B cell (primary cell): ENCODE measurements at regions not wholly inside any gene's neighbourhood (a gene's known extent, or its start where the extent isn't known, plus 50 kb on each side); places are given as distances from the start of the nearest gene placed in this dataset.
"Not testable (repeated sequence)": the region's sequence is repeated elsewhere in the genome, so short reads cannot be mapped to it uniquely, and the experiment has no call there.

Experiments used
- ATAC-seq: fragments of 200-7000 bp; cut with Tn5 transposase; one replicate; pipeline ENCODE4 v1.10.0; 2021; ENCODE audit warnings: low read depth, mild to moderate bottlenecking, moderate number of reproducible peaks, moderate library complexity
- CTCF ChIA-PET: fragments of 350-600 bp; sonication (Branson Sonifier 250); formaldehyde crosslinking; loops from one replicate; lab custom pipeline; 2021; ENCODE audit warnings: antibody characterized with exemption, inconsistent platforms; lab: Charles Lee
- POLR2A ChIA-PET: fragments of 350-600 bp; sonication (Branson Sonifier 250); formaldehyde crosslinking; loops from one replicate; lab custom pipeline; 2021; ENCODE audit warnings: antibody characterized with exemption; lab: Charles Lee
- DNase-seq: peaks from one replicate; pipeline ENCODE4 v3.0.0; 2013
- H2AFZ ChIP-seq: 2 replicates; pipeline ENCODE4 v1.6.1; 2012; ENCODE audit warnings: mild to moderate bottlenecking, low read depth, low read length; ENCODE audit not compliant: insufficient read depth, poor library complexity, severe bottlenecking
- H3K27ac ChIP-seq, 2 donors: 1 replicate in 1 of 2; 2 replicates in 1 of 2; pipeline ENCODE4 v1.5.1; 2012 to 2013; ENCODE audit warnings: low read length in 2 of 2, mild to moderate bottlenecking in 2 of 2, moderate library complexity in 1 of 2
- H3K27me3 ChIP-seq, 4 experiments: fragments of 200-600 bp in 1 of 4; sonication (generic) in 1 of 4; replicated peaks in 1 of 4; 1 replicate in 2 of 4; 2 replicates in 2 of 4; pipeline versions ENCODE4 v1.6.1 to v1.7.0; 2013 to 2016; ENCODE audit warnings: low read length in 3 of 4, mild to moderate bottlenecking in 2 of 4, mixed read lengths in 1 of 4, moderate library complexity in 1 of 4; ENCODE audit not compliant: insufficient read depth in 4 of 4, control insufficient read depth in 3 of 4; ENCODE audit errors: control extremely low read depth in 1 of 4
- H3K36me3 ChIP-seq, 2 experiments: replicated peaks in 1 of 2; 1 replicate in 1 of 2; 2 replicates in 1 of 2; pipeline versions ENCODE4 v1.6.1 to v1.7.1; 2013; ENCODE audit warnings: low read length in 1 of 2; ENCODE audit not compliant: insufficient read depth in 2 of 2, control insufficient read depth in 1 of 2; ENCODE audit errors: control extremely low read depth in 1 of 2, extremely low read depth in 1 of 2
- H3K4me1 ChIP-seq, 2 donors: fragments of 200-600 bp in 1 of 2; sonication (generic) in 1 of 2; 1 replicate in 1 of 2; 2 replicates in 1 of 2; pipeline versions ENCODE4 v1.5.1 to v1.6.1; 2013 to 2017; ENCODE audit warnings: low read length in 2 of 2; ENCODE audit not compliant: control insufficient read depth in 2 of 2, insufficient read depth in 2 of 2
- H3K4me2 ChIP-seq: replicated peaks from 2 replicates; pipeline ENCODE3; 2012; ENCODE audit warnings: mild to moderate bottlenecking, low read depth, low read length; ENCODE audit not compliant: poor library complexity, severe bottlenecking
- H3K4me3 ChIP-seq, 5 experiments: fragments of 200-600 bp in 1 of 5; sonication (generic) in 1 of 5; 1 replicate in 3 of 5; 2 replicates in 2 of 5; pipeline versions ENCODE4 v1.5.1 to v1.7.0; 2011 to 2016; ENCODE audit warnings: low read length in 4 of 5, mild to moderate bottlenecking in 4 of 5, low read depth in 2 of 5, control low read depth in 1 of 5, moderate library complexity in 1 of 5; ENCODE audit not compliant: insufficient read depth in 1 of 5; ENCODE audit errors: control extremely low read depth in 1 of 5, extremely low read depth in 1 of 5
- H3K79me2 ChIP-seq: fragments of 200-600 bp; sonication (generic); one replicate; pipeline ENCODE4 v1.6.0; 2016; ENCODE audit warnings: low read length; ENCODE audit not compliant: control insufficient read depth, insufficient read depth
- H3K9ac ChIP-seq: fragments of 200-600 bp; sonication (generic); 2 replicates; pipeline ENCODE4 v1.6.1; 2017; ENCODE audit warnings: mild to moderate bottlenecking, low read length, moderate library complexity
- H3K9me3 ChIP-seq, 3 donors: one replicate each; pipeline versions ENCODE4 v1.6.1 to v1.7.1; 2013; ENCODE audit warnings: low read length in 2 of 3; ENCODE audit not compliant: control insufficient read depth in 2 of 3, insufficient read depth in 1 of 3; ENCODE audit errors: control extremely low read depth in 1 of 3
- H4K20me1 ChIP-seq: 2 replicates; pipeline ENCODE4 v1.6.0; 2012; ENCODE audit warnings: mild to moderate bottlenecking, low read length; ENCODE audit not compliant: insufficient read depth, control insufficient read depth, poor library complexity, severe bottlenecking
- H3K27ac Mint-ChIP-seq: one replicate; pipeline ENCODE4 v1.8.0; 2021; ENCODE audit warnings: mixed read lengths
- H3K27me3 Mint-ChIP-seq: one replicate; pipeline ENCODE4 v1.8.0; 2021; ENCODE audit warnings: mixed read lengths
- H3K4me1 Mint-ChIP-seq: one replicate; pipeline ENCODE4 v1.8.0; 2021; ENCODE audit warnings: mixed read lengths
- H3K4me3 Mint-ChIP-seq: one replicate; pipeline ENCODE4 v1.8.0; 2021; ENCODE audit warnings: mixed read lengths
- H3K9me3 Mint-ChIP-seq: one replicate; pipeline ENCODE4 v1.8.0; 2022; ENCODE audit warnings: mixed read lengths; ENCODE audit not compliant: insufficient read depth
- EZH2 ChIP-seq: IDR thresholded peaks from 2 replicates; pipeline ENCODE4 v1.6.1; 2012; ENCODE audit warnings: borderline replicate concordance, low read depth, mild to moderate bottlenecking, moderate library complexity, low read length; ENCODE audit not compliant: insufficient read depth, poor library complexity, severe bottlenecking
- whole genome bisulfite sequencing: methylation state at CpG from one replicate; pipeline ENCODE4 v1.1.5; 2013; ENCODE audit warnings: missing lambda C conversion rate; ENCODE audit not compliant: insufficient coverage; 5-methylcytosine and 5-hydroxymethylcytosine counted together
- intact Hi-C: fragments of 100-400 bp; cut with micrococcal nuclease; formaldehyde crosslinking; loops from one replicate; pipeline ENCODE4 v1.10.0; 2022
- TF ChIP-seq, protein P1 (sequence below): fragments of 200-600 bp; IDR thresholded peaks from one replicate; pipeline ENCODE4 v1.8.0; 2022; ENCODE audit warnings: antibody characterized with exemption, mild to moderate bottlenecking

DNA sequence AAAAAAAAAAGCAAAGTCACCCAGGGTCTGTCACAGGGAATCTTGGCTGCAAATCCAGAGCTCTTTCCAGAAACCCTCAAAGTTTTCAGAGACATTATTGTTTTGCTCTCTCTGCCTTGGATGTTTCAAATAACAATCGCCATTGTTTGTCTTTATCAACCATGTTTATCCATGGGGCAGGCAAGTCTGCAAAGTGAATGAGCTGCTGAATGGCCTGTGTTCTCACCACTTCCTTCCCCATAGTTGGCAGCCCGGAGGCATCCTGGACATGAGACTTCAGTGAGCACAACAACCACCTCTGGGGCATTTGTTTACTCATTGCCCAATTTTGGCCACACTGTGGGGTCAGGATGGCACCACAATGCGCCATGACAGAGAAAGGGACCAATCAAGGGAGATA, 53.1 kb upstream of the USP7 start:
- ATAC-seq, result no peak
- Histone ChIP-seq H3K4me1 (no peaks in the 10 kb centered on the region), H3K9ac (no peak overlapping the region), H3K9me3 (peaks cover 1 to 30% (median 9%) of the 10 kb centered on the region in 3 donors), H2AFZ (no peak overlapping the region), H3K4me2 (no peak overlapping the region), H3K4me3 (no peak overlapping the region), H4K20me1 (no peaks in the 10 kb centered on the region), H3K79me2 (no peaks in the 10 kb centered on the region), H3K27me3 (peaks cover 0 to 25% (median 8%) of the 10 kb centered on the region in 4 experiments), H3K27ac (no peak overlapping the region), H3K36me3 (no peaks in the 10 kb centered on the region)
- Mint-ChIP-seq H3K27me3 (peaks cover 22% of the 10 kb centered on the region), H3K9me3 (peaks cover 5% of the 10 kb centered on the region), H3K4me3 (no peak overlapping the region), H3K4me1 (no peaks in the 10 kb centered on the region), H3K27ac (no peak overlapping the region)
- no peak for TF ChIP-seq EZH2
- TF ChIP-seq, protein P1, sequence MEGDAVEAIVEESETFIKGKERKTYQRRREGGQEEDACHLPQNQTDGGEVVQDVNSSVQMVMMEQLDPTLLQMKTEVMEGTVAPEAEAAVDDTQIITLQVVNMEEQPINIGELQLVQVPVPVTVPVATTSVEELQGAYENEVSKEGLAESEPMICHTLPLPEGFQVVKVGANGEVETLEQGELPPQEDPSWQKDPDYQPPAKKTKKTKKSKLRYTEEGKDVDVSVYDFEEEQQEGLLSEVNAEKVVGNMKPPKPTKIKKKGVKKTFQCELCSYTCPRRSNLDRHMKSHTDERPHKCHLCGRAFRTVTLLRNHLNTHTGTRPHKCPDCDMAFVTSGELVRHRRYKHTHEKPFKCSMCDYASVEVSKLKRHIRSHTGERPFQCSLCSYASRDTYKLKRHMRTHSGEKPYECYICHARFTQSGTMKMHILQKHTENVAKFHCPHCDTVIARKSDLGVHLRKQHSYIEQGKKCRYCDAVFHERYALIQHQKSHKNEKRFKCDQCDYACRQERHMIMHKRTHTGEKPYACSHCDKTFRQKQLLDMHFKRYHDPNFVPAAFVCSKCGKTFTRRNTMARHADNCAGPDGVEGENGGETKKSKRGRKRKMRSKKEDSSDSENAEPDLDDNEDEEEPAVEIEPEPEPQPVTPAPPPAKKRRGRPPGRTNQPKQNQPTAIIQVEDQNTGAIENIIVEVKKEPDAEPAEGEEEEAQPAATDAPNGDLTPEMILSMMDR, result no peak
- ChIA-PET POLR2A (no interaction called here), CTCF (interaction anchor here (1.6 to 2.2 kb wide), 2 partner anchors 8 to 124 kb away, joined by 3 to 5 read pairs; no protein-coding TSS in a partner anchor)
- intact Hi-C loops, result no loop called here
- WGBS, result 50% methylated on average over 3 of the region's 3 CpGs
- DNase-seq, result no peak

DNA sequence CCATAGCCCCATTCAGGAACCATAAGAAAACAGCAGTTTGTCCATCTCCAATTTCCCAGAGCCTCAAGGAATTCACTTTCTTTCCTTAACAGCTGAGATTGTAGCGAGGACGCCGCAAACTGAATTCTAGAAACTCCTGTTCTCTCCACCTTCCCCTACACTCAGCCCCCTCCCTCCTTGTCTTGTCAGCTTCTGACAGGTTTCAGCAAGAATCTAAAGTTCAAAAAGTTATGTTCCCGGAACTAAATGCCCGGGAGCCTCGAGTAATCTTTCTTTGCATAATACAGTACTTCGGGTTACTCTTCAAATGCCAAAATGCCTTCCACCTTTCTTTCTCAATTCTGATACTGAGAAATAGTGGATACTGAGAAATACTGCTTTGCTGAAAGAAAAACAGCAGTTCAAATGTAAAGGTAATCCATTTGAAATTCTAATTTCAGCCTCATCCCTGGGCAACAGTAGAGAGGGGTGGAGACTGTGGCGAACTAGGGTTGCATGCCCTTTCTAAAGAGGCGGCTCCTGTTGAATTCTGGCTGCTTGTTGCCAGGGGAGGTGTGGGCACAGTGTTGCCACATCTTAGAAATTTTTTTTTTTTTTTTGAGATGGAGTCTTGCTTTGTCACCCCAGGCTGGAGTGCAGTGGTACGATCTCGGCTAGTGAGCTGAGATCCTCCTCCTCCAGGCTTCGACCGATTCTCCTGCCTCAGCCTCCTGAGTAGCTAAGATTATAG, 63.5 kb upstream of the USP7 start:
- Histone ChIP-seq H3K9ac (no peak overlapping the region), H3K27me3 (peaks cover 0 to 2% (median 0%) of the 10 kb centered on the region in 4 experiments), H3K36me3 (no peaks in the 10 kb centered on the region), H3K4me3 (no peak overlapping the region), H3K4me1 (no peaks in the 10 kb centered on the region), H3K4me2 (no peak overlapping the region), H3K79me2 (no peaks in the 10 kb centered on the region), H2AFZ (no peak overlapping the region), H3K27ac (no peak overlapping the region), H4K20me1 (no peaks in the 10 kb centered on the region), H3K9me3 (no peaks in the 10 kb centered on the region)
- peaks cover 3% of the 10 kb centered on the region for H3K27me3 Mint-ChIP-seq
- no peaks in the 10 kb centered on the region for H3K9me3 Mint-ChIP-seq
- CTCF ChIA-PET, result no interaction called here
- POLR2A ChIA-PET, result no interaction called here
- H3K27ac Mint-ChIP-seq, result no peak overlapping the region
- no peaks in the 10 kb centered on the region for H3K4me1 Mint-ChIP-seq
- ATAC-seq, result no peak
- no peak for DNase-seq
- 95% methylated on average over 11 of the region's 13 CpGs for WGBS
- intact Hi-C loops, result no loop called here
- TF ChIP-seq, protein P1, result no peak
- no peak for TF ChIP-seq EZH2
- no peak overlapping the region for H3K4me3 Mint-ChIP-seq

DNA sequence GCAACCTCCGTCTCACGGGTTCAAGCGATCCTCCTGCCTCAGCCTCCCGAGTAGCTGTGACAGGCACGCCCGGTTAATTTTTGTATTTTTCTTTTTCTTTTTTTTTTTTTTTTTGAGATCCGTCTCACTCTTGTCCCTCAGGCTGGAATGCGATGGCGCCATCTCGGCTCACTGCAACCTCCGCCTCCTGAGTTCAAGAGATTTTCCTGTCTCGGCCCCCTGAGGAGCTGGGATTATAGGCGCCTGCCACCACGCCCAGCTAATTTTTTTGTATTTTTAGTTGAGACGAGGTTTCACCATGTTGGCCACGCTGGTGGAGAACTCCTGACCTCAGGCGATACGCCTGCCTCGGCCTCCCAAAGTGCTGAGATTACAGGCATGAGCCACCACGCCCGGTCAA, 63.0 kb upstream of the HAPSTR1 start:
- H3K4me3 Mint-ChIP-seq, H3K27me3 Mint-ChIP-seq, H3K4me2 ChIP-seq, H3K27me3 ChIP-seq, H3K9me3 ChIP-seq, H3K4me1 ChIP-seq, H3K9me3 Mint-ChIP-seq, H4K20me1 ChIP-seq, H3K79me2 ChIP-seq, H2AFZ ChIP-seq, H3K4me1 Mint-ChIP-seq, intact Hi-C loops, H3K36me3 ChIP-seq, H3K4me3 ChIP-seq, DNase-seq, H3K9ac ChIP-seq, POLR2A ChIA-PET, ATAC-seq, H3K27ac ChIP-seq, H3K27ac Mint-ChIP-seq: not testable (repeated sequence)
- WGBS, result 95% methylated on average over 10 of the region's 21 CpGs
- CTCF ChIA-PET, result interaction anchor here (1.6 kb wide), 1 partner anchor 20 kb away, joined by 3 read pairs; no protein-coding TSS in a partner anchor
